ENCODE measurements at regions not wholly inside any gene's neighbourhood (a gene's known extent, or its start where the extent isn't known, plus 50 kb on each side); places are given as distances from the start of the nearest gene placed in this dataset.

GRCh38 chr16:9458816-9459215 is 367.4 kb downstream of the HAPSTR1 start (continued):
- TF ChIP-seq ZNF175 (tag by site-specific recombination; IDR thresholded peaks at IDR 0.05) = no peak

- POLR2A ChIA-PET = no interaction called here
- TF ChIP-seq TRIM28 (IDR thresholded peaks at IDR 0.05; ENCODE audit: borderline replicate concordance, low read length) = no peak
- TF ChIP-seq, protein P1, sequence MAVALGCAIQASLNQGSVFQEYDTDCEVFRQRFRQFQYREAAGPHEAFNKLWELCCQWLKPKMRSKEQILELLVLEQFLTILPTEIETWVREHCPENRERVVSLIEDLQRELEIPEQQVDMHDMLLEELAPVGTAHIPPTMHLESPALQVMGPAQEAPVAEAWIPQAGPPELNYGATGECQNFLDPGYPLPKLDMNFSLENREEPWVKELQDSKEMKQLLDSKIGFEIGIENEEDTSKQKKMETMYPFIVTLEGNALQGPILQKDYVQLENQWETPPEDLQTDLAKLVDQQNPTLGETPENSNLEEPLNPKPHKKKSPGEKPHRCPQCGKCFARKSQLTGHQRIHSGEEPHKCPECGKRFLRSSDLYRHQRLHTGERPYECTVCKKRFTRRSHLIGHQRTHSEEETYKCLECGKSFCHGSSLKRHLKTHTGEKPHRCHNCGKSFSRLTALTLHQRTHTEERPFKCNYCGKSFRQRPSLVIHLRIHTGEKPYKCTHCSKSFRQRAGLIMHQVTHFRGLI (tag by site-specific recombination; IDR thresholded peaks at IDR 0.05) = no peak
- TF ChIP-seq, protein P2, sequence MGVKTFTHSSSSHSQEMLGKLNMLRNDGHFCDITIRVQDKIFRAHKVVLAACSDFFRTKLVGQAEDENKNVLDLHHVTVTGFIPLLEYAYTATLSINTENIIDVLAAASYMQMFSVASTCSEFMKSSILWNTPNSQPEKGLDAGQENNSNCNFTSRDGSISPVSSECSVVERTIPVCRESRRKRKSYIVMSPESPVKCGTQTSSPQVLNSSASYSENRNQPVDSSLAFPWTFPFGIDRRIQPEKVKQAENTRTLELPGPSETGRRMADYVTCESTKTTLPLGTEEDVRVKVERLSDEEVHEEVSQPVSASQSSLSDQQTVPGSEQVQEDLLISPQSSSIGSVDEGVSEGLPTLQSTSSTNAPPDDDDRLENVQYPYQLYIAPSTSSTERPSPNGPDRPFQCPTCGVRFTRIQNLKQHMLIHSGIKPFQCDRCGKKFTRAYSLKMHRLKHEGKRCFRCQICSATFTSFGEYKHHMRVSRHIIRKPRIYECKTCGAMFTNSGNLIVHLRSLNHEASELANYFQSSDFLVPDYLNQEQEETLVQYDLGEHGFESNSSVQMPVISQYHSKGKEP (tag by site-specific recombination; IDR thresholded peaks at IDR 0.05) = no peak
- no peak for TF ChIP-seq ZNF391 (tag by site-specific recombination; IDR thresholded peaks at IDR 0.05; ENCODE audit: borderline replicate concordance, low read depth)
- TF ChIP-seq ZNF433 (tag by site-specific recombination; IDR thresholded peaks at IDR 0.05; ENCODE audit: low read depth) = no peak
- TF ChIP-seq ZNF521 (tag by site-specific recombination; IDR thresholded peaks at IDR 0.05) = no peak
- no peak for TF ChIP-seq SP2 (tag by site-specific recombination; IDR thresholded peaks at IDR 0.05)
- TF ChIP-seq EGR2 (tag by site-specific recombination; IDR thresholded peaks at IDR 0.05; ENCODE audit: low read depth) = no peak
- TF ChIP-seq, protein P3, sequence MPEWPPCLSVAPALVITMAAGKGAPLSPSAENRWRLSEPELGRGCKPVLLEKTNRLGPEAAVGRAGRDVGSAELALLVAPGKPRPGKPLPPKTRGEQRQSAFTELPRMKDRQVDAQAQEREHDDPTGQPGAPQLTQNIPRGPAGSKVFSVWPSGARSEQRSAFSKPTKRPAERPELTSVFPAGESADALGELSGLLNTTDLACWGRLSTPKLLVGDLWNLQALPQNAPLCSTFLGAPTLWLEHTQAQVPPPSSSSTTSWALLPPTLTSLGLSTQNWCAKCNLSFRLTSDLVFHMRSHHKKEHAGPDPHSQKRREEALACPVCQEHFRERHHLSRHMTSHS (tag by site-specific recombination; IDR thresholded peaks at IDR 0.05) = no peak
- TF ChIP-seq, protein P4, sequence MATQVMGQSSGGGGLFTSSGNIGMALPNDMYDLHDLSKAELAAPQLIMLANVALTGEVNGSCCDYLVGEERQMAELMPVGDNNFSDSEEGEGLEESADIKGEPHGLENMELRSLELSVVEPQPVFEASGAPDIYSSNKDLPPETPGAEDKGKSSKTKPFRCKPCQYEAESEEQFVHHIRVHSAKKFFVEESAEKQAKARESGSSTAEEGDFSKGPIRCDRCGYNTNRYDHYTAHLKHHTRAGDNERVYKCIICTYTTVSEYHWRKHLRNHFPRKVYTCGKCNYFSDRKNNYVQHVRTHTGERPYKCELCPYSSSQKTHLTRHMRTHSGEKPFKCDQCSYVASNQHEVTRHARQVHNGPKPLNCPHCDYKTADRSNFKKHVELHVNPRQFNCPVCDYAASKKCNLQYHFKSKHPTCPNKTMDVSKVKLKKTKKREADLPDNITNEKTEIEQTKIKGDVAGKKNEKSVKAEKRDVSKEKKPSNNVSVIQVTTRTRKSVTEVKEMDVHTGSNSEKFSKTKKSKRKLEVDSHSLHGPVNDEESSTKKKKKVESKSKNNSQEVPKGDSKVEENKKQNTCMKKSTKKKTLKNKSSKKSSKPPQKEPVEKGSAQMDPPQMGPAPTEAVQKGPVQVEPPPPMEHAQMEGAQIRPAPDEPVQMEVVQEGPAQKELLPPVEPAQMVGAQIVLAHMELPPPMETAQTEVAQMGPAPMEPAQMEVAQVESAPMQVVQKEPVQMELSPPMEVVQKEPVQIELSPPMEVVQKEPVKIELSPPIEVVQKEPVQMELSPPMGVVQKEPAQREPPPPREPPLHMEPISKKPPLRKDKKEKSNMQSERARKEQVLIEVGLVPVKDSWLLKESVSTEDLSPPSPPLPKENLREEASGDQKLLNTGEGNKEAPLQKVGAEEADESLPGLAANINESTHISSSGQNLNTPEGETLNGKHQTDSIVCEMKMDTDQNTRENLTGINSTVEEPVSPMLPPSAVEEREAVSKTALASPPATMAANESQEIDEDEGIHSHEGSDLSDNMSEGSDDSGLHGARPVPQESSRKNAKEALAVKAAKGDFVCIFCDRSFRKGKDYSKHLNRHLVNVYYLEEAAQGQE (tag by site-specific recombination; IDR thresholded peaks at IDR 0.05) = no peak
- TF ChIP-seq ZNF529 (tag by site-specific recombination; IDR thresholded peaks at IDR 0.05; ENCODE audit: insufficient replicate concordance) = no peak
- TF ChIP-seq ZNF132 (tag by site-specific recombination; IDR thresholded peaks at IDR 0.05; ENCODE audit: borderline replicate concordance) = no peak
- Histone ChIP-seq H3K27ac (ENCODE audit: extremely low read depth, low read depth, low read length) (no peak overlapping the region), H3K4me1 (ENCODE audit: control insufficient read depth, insufficient read depth, low read length) (no peaks in the 10 kb centered on the region), H3K4me3 (ENCODE audit: low read depth, low read length) (no peak overlapping the region), H3K9me3 (ENCODE audit: control insufficient read depth, insufficient read depth, low read depth, low read length) (no peaks in the 10 kb centered on the region), H3K36me3 (ENCODE audit: control insufficient read depth in 2 of 2, insufficient read depth in 1 of 2, low read length in 2 of 2) (no peaks in the 10 kb centered on the region)
- CTCF ChIA-PET = no interaction called here
Measured at GRCh38 chr16:9462984-9463383, 371.5 kb downstream of the HAPSTR1 start.

DNA sequence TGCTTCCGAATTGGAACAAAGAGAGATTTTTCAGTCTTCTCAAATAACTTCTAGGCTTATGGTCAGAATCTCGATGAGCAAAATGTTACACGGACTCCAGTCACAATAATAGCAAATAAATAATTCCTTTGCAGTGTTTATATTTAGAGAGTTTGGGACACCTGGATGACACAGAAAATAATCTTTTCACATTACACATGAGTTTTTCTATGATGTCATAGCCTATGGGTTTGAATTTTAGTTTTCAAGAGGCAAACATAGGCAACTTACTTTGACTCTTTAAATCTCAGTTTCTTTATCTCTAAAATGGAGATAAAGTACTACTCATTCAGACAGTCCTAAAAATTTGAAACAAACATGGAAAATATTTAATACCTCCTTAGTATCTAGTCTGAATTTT is 372.0 kb downstream of the HAPSTR1 start:
- H3K36me3 ChIP-seq (ENCODE audit: control insufficient read depth in 2 of 2, insufficient read depth in 1 of 2, low read length in 2 of 2) = no peaks in the 10 kb centered on the region
- TF ChIP-seq ZNF48 (tag by site-specific recombination; IDR thresholded peaks at IDR 0.05) (no peak), ZNF404 (tag by site-specific recombination; IDR thresholded peaks at IDR 0.05) (no peak), ZNF600 (tag by site-specific recombination; IDR thresholded peaks at IDR 0.05) (no peak), ZNF248 (tag by site-specific recombination; IDR thresholded peaks at IDR 0.05) (no peak), ZSCAN18 (tag by site-specific recombination; IDR thresholded peaks at IDR 0.05) (no peak), ZNF521 (tag by site-specific recombination; IDR thresholded peaks at IDR 0.05) (no peak)
- TF ChIP-seq, protein P5, sequence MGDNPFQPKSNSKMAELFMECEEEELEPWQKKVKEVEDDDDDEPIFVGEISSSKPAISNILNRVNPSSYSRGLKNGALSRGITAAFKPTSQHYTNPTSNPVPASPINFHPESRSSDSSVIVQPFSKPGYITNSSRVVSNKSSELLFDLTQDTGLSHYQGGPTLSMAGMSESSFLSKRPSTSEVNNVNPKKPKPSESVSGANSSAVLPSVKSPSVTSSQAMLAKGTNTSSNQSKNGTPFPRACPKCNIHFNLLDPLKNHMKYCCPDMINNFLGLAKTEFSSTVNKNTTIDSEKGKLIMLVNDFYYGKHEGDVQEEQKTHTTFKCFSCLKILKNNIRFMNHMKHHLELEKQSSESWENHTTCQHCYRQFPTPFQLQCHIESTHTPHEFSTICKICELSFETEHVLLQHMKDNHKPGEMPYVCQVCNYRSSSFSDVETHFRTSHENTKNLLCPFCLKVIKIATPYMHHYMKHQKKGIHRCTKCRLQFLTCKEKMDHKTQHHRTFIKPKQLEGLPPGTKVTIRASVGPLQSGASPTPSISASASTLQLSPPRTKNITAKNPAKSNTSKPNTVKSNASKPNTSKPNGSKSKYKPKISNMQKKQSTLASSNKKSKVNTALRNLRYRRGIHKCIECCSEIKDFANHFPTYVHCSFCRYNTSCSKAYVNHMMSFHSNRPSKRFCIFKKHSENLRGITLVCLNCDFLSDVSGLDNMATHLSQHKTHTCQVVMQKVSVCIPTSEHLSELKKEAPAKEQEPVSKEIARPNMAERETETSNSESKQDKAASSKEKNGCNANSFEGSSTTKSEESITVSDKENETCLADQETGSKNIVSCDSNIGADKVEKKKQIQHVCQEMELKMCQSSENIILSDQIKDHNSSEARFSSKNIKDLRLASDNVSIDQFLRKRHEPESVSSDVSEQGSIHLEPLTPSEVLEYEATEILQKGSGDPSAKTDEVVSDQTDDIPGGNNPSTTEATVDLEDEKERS (tag by site-specific recombination; IDR thresholded peaks at IDR 0.05) = no peak
- TF ChIP-seq, protein P6, sequence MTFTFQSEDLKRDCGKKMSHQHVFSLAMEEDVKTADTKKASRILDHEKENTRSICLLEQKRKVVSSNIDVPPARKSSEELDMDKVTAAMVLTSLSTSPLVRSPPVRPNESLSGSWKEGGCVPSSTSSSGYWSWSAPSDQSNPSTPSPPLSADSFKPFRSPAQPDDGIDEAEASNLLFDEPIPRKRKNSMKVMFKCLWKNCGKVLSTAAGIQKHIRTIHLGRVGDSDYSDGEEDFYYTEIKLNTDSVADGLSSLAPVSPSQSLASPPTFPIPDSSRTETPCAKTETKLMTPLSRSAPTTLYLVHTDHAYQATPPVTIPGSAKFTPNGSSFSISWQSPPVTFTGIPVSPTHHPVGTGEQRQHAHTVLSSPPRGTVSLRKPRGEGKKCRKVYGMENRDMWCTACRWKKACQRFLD (tag by site-specific recombination; IDR thresholded peaks at IDR 0.05) = no peak
- ChIA-PET POLR2A (no interaction called here), CTCF (no interaction called here)
- no peaks in the 10 kb centered on the region for H3K4me1 ChIP-seq (ENCODE audit: control insufficient read depth, insufficient read depth, low read length)
- no peak overlapping the region for H3K4me3 ChIP-seq (ENCODE audit: low read depth, low read length)
- H3K27ac ChIP-seq (ENCODE audit: extremely low read depth, low read depth, low read length) = no peak overlapping the region
- no peaks in the 10 kb centered on the region for H3K9me3 ChIP-seq (ENCODE audit: control insufficient read depth, insufficient read depth, low read depth, low read length)
